Activated CD8-positive, alpha-beta T cell treated with anti-CD3 and anti-CD28 coated beads for 36 hours (primary cell): ENCODE measurements at regions not wholly inside any gene's neighbourhood (a gene's known extent, or its start where the extent isn't known, plus 50 kb on each side); places are given as distances from the start of the nearest gene placed in this dataset.

Experiments
- ATAC-seq: fragments of 200-7000 bp; cut with Tn5 transposase; one replicate; pipeline ENCODE4 v1.10.0; 2021; ENCODE audit warnings: mild to moderate bottlenecking, moderate library complexity
- CTCF ChIA-PET: fragments of 350-600 bp; sonication (Branson Sonifier 250); formaldehyde crosslinking; loops from one replicate; lab custom pipeline; 2021; ENCODE audit warnings: antibody characterized with exemption; lab: Charles Lee
- POLR2A ChIA-PET: fragments of 350-600 bp; sonication (Branson Sonifier 250); formaldehyde crosslinking; loops from one replicate; lab custom pipeline; 2021; ENCODE audit warnings: antibody characterized with exemption; lab: Charles Lee
- DNase-seq: peaks from one replicate; pipeline ENCODE4 v3.0.0-alpha.2; 2020
- H3K27ac Mint-ChIP-seq: one replicate; pipeline ENCODE4 v1.8.0; 2021; ENCODE audit warnings: mild to moderate bottlenecking, mixed read lengths
- H3K27me3 Mint-ChIP-seq: one replicate; pipeline ENCODE4 v1.8.0; 2021; ENCODE audit warnings: mixed read lengths
- H3K36me3 Mint-ChIP-seq: one replicate; pipeline ENCODE4 v1.8.0; 2021; ENCODE audit warnings: low read depth, mixed read lengths
- H3K4me1 Mint-ChIP-seq: one replicate; pipeline ENCODE4 v1.8.0; 2021; ENCODE audit warnings: low read depth, mixed read lengths
- H3K4me3 Mint-ChIP-seq: one replicate; pipeline ENCODE4 v1.8.0; 2021; ENCODE audit warnings: mild to moderate bottlenecking, moderate library complexity, mixed read lengths
- H3K9me3 Mint-ChIP-seq: one replicate; pipeline ENCODE4 v1.8.0; 2021; ENCODE audit warnings: mixed read lengths
- intact Hi-C: fragments of 100-400 bp; cut with micrococcal nuclease; formaldehyde crosslinking; loops from one replicate; pipeline ENCODE4 v1.10.0; 2022
- TF ChIP-seq, protein P1 (sequence below): fragments of 200-600 bp; IDR thresholded peaks from one replicate; pipeline ENCODE4 v1.8.0; 2022; ENCODE audit warnings: antibody characterized with exemption, mild to moderate bottlenecking

DNA sequence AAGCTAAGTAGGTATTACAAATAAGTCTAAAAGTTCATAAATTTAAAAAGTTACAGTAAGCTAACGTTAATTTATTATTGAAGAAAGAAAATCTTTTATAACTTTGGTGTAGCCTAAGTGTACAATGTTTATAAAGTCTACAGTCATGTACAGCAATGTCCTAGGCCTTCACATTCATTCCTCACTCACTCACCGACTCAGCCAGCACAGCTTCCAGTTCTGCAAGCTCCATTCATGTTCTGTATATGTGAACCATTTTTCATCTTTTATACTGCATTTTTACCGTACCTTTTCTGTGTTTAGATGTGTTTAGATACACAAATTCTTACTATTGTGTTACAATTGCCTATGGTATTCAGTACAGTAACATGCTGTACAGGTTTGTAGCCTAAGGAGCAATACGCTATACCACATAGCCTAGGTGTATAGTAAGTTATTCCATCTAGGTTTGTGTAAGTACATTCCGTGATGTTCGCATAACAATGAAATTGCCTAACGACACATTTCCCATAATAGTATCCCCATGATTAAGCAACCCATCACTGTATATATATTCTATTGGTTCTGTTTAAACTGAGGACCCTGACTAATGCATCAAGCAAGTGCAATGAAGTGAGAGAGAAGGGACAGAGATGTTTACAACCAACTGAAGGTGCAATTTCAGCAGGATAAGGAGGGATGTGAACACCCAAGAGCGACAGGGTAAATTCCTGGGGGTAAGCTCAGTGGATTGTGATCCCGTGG, 88.9 kb upstream of the TRIO start:
- POLR2A ChIA-PET = no interaction called here
- no peaks in the 10 kb centered on the region for H3K27me3 Mint-ChIP-seq
- intact Hi-C loops = no loop called here
- no peak for DNase-seq
- no peak for ATAC-seq
- no peaks in the 10 kb centered on the region for H3K4me1 Mint-ChIP-seq
- TF ChIP-seq, protein P1, sequence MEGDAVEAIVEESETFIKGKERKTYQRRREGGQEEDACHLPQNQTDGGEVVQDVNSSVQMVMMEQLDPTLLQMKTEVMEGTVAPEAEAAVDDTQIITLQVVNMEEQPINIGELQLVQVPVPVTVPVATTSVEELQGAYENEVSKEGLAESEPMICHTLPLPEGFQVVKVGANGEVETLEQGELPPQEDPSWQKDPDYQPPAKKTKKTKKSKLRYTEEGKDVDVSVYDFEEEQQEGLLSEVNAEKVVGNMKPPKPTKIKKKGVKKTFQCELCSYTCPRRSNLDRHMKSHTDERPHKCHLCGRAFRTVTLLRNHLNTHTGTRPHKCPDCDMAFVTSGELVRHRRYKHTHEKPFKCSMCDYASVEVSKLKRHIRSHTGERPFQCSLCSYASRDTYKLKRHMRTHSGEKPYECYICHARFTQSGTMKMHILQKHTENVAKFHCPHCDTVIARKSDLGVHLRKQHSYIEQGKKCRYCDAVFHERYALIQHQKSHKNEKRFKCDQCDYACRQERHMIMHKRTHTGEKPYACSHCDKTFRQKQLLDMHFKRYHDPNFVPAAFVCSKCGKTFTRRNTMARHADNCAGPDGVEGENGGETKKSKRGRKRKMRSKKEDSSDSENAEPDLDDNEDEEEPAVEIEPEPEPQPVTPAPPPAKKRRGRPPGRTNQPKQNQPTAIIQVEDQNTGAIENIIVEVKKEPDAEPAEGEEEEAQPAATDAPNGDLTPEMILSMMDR = no peak
- no peak overlapping the region for H3K4me3 Mint-ChIP-seq
- no peaks in the 10 kb centered on the region for H3K9me3 Mint-ChIP-seq
- H3K36me3 Mint-ChIP-seq = no peaks in the 10 kb centered on the region
- no peak overlapping the region for H3K27ac Mint-ChIP-seq
- CTCF ChIA-PET = no interaction called here

DNA sequence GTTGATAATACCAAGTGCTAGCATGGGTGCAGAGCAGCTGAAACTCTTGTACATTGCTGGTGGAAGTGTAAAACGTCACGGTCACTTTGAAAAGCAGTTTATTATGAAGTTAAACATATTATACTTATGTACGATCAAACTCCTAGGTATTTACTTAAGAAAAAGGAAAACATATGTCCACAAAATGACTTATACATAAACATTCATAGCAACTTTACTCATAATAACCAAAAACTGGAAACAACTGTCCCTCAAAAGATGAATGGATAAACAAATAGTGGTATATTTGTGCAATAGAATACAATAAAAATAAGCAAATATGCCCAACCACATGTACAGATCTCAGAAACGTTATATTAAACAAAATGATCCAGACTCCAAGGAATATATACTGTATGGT, 92.3 kb upstream of the TRIO start:
- H3K36me3 Mint-ChIP-seq = no peaks in the 10 kb centered on the region
- H3K9me3 Mint-ChIP-seq = no peaks in the 10 kb centered on the region
- H3K27ac Mint-ChIP-seq = no peak overlapping the region
- H3K27me3 Mint-ChIP-seq = peaks cover 4% of the 10 kb centered on the region
- TF ChIP-seq, protein P1 = no peak
- ChIA-PET POLR2A (no interaction called here), CTCF (no interaction called here)
- no peak for ATAC-seq
- intact Hi-C loops = no loop called here
- no peak overlapping the region for H3K4me3 Mint-ChIP-seq
- no peaks in the 10 kb centered on the region for H3K4me1 Mint-ChIP-seq
- no peak for DNase-seq

DNA sequence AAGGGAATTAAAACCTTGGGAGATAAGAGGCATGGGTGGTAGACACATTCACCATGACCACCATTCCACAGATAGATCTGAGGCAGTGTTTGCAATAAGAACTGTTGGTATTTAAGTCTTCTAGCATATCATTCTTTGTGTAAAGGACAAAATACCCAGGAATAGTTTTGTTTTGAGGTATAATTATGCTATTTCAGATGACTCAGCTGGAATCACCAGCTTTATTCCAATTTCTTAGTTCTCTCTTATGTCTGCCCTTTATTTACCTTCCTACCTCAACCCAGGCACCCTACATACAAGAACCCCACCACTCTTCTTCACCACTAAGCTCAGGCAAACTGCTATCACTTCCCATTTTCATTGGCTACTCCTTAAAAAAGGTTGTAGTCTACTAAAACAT, 94.7 kb upstream of the TRIO start:
- CTCF ChIA-PET = no interaction called here
- no peak overlapping the region for H3K27ac Mint-ChIP-seq

DNA sequence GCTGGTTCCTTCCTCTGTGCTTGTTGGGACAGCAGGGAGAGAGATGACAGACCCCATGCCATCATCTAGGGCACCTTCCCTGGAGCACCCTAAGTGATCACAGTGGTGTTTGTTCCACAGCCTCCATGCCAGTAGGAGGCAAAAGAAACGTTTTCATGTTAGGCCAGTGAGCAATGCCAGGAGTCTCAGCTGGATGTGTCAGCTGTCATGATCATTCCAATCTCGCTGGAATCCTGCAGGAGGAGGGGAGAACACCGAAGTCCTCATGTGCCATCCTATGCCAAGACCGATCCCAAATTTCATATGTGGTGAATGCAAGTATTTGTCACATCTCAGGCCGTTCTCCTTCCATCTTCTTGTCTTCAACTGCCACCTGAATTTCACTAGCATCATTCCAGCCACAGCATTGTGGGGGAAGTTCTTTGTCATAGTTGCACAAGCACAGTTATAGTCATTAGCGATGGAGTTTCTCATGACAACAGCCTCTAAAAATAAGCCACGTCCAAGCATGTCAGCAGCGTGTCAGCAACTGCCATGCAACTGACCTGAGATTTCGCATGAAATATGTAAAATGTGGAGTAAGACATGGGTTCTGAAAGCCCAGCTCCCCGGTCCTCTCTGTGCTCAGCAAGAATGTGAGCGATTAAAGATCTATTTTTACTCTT, 97.2 kb upstream of the DNAH5 start:
- POLR2A ChIA-PET = no interaction called here

More for the DNA sequence above, 94.7 kb upstream of the TRIO start:
- Mint-ChIP-seq H3K36me3 (no peaks in the 10 kb centered on the region), H3K27me3 (peaks cover 4% of the 10 kb centered on the region), H3K4me1 (no peaks in the 10 kb centered on the region), H3K4me3 (no peak overlapping the region), H3K9me3 (no peaks in the 10 kb centered on the region)
- no peak for ATAC-seq
- TF ChIP-seq, protein P1 = no peak
- no peak for DNase-seq
- intact Hi-C loops = no loop called here
- POLR2A ChIA-PET = no interaction called here

DNA sequence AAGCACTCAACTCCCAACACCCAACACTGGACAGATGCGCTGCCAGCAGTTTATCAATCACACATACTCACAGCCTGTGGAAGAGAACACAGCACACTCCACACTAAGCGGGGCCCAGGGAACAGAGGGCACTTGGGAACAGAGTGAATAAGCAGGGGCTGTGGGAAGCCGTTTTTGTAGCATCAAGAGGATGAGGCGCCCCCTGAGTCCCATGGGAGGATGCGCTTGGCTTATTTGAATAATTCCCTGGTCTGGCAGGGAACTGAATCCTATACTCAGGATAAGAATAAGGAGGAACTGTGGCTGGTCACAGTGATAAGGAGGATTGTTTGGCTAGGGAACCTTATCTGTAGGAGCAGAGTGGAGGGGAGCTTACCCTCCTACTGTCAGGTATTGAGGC, 96.1 kb upstream of the DNAH5 start:
- Mint-ChIP-seq H3K36me3 (no peaks in the 10 kb centered on the region), H3K4me1 (peaks cover 3% of the 10 kb centered on the region), H3K9me3 (no peaks in the 10 kb centered on the region), H3K27ac (no peak overlapping the region), H3K4me3 (no peak overlapping the region), H3K27me3 (peaks cover 9% of the 10 kb centered on the region)
- POLR2A ChIA-PET = no interaction called here
- no peak for ATAC-seq
- TF ChIP-seq, protein P1 = no peak
- intact Hi-C loops = no loop called here
- DNase-seq = no peak
- CTCF ChIA-PET = no interaction called here

More for the DNA sequence above, 97.2 kb upstream of the DNAH5 start:
- no peak overlapping the region for H3K4me3 Mint-ChIP-seq
- DNase-seq (no peak), ATAC-seq (no peak)
- CTCF ChIA-PET = no interaction called here
- TF ChIP-seq, protein P1 = no peak
- H3K27ac Mint-ChIP-seq = no peak overlapping the region
- peaks cover 12% of the 10 kb centered on the region for H3K27me3 Mint-ChIP-seq
- no peaks in the 10 kb centered on the region for H3K36me3 Mint-ChIP-seq
- H3K4me1 Mint-ChIP-seq = no peaks in the 10 kb centered on the region
- intact Hi-C loops = no loop called here
- H3K9me3 Mint-ChIP-seq = no peaks in the 10 kb centered on the region
